IPS DF 19.7 (cell line): ENCODE measurements at regions not wholly inside any gene's neighbourhood (a gene's known extent, or its start where the extent isn't known, plus 50 kb on each side); places are given as distances from the start of the nearest gene placed in this dataset.
"Not testable (repeated sequence)": the region's sequence is repeated elsewhere in the genome, so short reads cannot be mapped to it uniquely, and the experiment has no call there.

Experiments used
- DNase-seq: peaks from one replicate; pipeline ENCODE4 v3.0.0-alpha.2; 2013; ENCODE audit warnings: low read depth, low spot score

DNA sequence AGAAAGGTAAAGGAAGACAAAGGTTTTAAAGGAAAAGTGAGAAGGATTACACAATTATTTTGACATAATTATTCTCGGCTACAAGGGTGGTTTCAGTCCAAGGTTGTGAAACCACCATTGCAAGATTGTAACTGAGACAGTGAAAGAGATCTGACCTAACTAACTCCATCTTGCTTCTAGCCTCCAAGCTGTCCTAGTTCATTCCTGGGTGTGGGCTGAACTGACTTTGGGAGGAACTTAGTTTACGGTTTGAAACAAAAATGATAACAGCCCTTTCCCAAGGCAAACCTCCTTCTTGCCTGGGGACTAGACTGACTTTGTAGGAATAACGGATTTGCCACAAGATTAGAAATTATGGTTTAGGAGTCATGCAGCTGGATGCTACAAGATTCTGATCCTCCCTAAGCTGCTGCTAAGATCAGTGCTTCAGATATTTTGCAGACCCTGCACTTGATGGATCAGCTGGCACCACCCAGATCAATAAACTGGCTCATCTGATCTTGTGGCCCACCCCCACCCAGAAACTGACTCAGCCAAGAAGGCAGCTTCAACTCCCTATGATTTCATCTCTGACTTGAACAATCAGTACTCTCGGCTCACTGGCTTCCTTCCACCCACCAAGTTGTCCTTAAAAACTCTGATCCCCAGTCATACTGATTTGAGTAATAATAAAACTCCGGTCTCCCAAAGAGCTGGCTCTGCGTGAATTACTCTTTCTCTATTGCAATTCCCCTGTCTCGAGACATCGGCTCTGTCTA is 57.7 kb upstream of the AADACL2 start:
- DNase-seq = no peak

GRCh38 chr3:151673974-151674373 is 59.8 kb upstream of the AADACL2 start:
- DNase-seq = no peak

GRCh38 chr3:151667762-151668161 is 66.0 kb upstream of the AADACL2 start:
- not testable (repeated sequence) for DNase-seq

DNA sequence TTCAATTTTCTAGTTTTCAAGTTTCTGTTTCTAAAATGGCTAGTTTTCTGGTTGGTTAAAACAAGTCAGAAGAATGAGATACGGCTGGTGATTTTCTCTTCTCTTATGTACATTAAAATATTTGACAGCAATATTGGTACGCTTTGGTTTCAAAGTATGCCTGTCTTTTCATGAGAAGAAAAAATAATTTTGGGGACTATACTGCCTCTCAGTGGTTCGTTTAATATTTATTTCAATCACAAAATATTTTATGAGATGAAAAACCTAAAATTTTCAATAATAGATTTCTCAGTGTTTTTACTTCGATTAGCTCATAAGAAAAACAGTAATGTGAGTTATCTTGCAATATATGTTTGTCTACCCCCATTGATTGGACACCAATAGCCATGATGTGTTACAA is 72.8 kb upstream of the AADACL2 start:
- no peak for DNase-seq

DNA sequence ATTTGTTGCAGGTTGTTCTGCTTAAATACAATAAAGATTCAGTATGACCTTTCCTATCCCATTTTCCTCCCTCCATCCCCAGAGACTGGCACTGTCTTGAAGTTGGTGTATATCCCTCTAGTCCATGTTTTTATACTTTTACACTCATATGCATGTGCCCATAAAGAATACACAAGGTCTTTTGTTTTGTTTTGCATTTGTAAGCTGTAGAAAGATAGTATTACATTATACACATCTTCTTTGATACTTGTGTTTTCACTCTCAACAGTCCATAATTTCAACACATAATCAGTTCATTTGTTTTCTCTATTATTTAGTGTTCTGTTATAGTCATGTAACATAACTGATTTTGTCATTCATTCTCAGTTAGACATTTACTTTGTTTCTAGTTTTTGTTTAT is 88.7 kb upstream of the AADACL2 start:
- DNase-seq = no peak

DNA sequence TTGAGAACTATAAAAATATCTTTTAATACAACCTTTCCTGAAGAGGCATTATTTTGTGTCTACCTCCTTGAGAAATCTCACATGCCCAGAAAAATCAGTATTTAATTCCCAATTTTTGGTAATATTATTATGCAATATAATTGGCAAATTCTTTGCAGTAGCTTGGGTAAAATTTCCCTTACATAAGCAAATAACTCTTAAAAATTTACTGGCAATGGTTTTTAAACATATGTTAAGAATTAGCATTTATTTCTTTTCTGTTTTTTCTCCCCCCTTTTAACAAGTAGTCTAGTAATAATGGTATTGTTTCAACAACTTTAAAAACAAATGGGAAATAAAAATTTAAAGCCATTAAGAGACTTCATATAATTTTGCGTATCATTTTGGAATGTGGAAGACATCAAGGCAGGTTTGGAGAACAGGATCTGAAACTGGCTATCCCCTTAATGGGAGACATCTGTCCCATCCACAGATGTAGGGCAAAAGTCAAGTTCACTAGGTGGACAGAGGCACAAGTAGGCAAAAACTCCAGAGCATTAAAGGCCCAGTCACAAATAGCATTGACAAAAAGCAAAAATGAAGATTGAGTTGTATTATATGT is 89.6 kb upstream of the AADACL2 start:
- no peak for DNase-seq

DNA sequence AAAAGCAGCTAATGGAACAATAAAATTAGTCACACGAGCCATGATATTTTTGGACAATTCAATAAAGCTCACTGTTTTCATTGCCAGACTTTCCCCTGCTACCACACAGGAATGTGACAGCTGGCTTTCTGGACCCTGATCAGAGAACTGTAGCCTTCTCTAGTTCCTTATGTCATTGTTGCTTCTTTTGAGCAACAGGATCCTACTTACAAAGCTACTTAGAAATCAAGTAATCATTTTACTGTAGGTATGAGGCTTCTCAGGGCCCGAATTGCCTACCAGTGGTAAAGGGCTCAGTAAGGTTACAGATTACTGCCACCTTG is 94.3 kb upstream of the AADACL2 start:
- no peak for DNase-seq

DNA sequence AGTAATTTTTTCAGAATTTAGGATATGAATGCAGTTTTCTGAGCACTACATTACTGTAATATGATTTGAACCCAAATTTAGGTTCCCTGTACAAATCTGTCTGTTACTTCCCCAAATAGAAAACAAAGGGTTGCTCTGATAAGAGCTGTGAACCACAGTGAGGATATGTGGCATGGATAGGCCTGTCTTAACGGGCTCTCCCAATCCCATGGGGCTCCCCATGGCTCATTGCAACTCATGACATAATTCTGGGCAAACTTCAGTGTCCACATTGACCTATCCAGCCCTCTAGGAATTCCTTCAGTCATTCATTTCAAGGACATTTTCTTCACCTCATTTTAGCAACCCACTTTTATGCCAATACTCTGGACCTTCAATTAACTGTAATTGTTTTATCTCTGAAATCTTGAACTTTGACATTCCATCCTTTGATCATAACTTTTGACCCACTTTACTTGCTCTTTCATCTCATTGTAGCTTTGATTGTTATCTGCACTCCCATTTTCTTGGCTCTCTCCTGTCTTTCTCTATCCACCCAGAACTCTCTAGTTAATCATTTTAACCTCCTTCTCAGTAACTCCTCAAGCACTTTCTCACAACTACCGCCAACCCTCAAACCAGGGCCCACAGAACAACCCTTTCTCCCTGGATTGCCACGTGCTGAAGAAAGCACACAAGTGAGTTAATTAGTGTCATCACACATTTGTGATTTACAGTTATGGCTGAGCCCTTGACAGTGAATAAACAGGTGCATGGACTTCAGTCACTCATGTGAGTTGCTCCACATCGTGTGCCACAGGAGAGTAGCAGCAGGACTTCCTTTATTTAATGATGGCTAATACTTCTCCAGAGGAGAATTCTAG is 94.9 kb upstream of the AADACL2 start:
- DNase-seq = no peak

GRCh38 chr3:151635905-151636304 is 97.8 kb upstream of the AADACL2 start:
- DNase-seq = no peak

GRCh38 chr3:151631946-151632345 is 101.8 kb upstream of the AADACL2 start:
- no peak for DNase-seq

- no peak for DNase-seq
These were observed 102.7 kb upstream of the AADACL2 start for GRCh38 chr3:151630938-151631441.

GRCh38 chr3:151630035-151630434 is 103.7 kb upstream of the AADACL2 start:
- no peak for DNase-seq

DNA sequence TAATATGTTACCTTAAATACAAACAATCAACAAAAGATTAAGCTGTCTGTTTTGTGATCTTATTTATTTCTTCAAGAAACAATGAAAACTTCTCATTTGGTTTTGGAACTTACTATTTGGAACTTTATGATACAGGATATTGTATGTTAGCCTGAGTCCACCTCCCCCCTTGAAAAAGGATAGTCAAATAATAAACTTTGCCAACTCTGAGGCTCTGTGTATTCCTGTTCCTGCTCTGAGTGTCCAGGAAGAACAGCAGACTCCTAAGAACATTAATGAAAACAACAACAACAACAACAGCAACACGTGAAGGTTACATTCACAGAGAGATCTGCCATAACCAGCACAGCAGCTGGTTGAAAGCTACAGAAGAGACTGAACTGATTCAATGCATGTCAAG is 108.1 kb upstream of the AADACL2 start:
- no peak for DNase-seq

GRCh38 chr3:151625086-151625485 is 108.6 kb upstream of the AADACL2 start:
- DNase-seq = no peak

- no peak for DNase-seq
These were observed 113.7 kb upstream of the AADACL2 start for GRCh38 chr3:151620071-151620470.

GRCh38 chr3:151615464-151615863 is 118.3 kb upstream of the AADACL2 start:
- DNase-seq = no peak

- DNase-seq = no peak
These were observed 121.6 kb upstream of the AADACL2 start for GRCh38 chr3:151612115-151612514.

DNA sequence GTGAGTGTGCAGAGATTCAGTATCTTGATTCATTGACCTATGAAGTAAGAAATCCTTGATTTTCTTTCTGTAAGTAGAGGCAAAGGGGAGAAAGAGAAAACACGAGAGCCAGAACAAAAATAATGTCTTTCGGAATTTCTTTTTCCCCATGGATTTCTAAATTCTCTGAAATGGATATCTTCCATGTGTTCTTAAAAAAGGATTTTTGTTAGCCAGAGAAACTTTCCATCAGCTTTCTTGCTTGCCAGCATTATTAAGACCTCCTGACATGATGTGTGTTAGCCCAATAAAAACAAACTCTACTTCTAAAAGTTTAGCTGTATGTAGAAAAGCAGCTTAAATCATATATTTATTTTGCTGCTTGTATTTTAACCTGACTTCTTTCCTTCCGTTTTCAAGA is 122.3 kb upstream of the AADACL2 start:
- DNase-seq = no peak

DNA sequence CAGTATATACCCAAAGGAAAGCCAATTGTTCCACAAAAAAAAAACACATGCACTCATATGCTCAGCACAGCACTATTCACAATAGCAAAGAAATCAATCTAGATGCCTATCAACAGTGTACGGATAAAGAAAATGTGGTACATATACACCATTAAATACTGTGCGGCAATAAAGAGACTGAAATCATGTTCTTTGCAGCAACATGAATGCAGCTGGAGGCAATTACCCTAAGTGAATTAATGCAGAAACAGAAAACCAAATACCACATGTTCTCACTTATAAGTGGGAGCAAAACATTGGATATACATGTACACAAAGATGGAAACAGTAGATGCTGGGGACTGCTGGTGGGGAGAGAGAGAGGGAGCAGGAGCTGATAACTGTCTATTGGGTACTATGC is 124.2 kb upstream of the AADACL2 start:
- no peak for DNase-seq

- DNase-seq = no peak
These were observed 128.8 kb upstream of the AADACL2 start for GRCh38 chr3:151604891-151605290.

DNA sequence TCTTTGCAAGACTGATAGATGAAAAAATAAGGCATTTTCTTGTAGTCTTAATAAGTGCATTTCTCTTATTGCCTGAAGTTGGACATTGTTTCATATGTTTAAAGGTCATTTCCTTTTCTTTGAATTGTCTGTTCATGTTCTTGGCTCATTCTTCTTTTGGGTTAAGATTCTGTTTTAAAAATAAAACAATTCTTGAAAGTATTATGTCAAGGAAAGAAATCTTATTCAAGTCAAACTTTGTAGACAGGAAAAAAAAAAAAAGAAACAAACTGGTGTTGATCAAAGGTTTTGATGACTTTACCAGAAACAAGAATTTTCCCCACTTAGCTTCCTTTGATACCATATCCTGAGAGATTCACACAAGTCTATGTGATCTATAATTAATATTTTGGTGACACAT is 132.9 kb upstream of the AADACL2 start:
- no peak for DNase-seq

DNA sequence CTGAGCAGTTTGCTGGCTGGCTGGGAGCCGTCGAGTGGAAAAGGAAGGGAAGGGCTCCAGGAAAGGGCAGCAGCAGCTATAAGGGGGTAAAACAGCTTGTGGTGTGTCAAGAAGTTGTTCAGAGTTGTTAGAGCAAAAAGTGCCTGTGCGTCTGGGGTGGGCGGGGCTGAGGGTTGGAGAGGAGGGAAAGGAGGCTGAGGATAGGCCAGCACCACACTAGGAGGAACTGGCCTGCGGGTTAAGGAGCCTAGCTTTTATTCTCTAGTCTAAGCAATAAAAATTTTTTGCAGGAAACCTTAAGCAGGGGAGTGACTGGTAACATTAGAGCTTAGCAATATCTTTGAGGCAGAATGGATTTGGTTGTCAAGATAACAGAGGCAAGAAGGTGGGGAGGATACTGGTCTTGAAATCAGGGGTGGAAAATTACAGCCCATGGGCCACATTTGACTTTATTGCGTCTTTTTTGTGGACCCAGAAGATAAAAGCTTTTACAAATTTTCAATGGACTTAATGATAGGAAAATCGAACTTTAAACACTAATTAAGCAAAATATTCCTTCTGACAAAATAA is 134.5 kb upstream of the AADACL2 start:
- no peak for DNase-seq
